Fibroblast of skin of back (primary cell): ENCODE measurements at regions not wholly inside any gene's neighbourhood (a gene's known extent, or its start where the extent isn't known, plus 50 kb on each side); places are given as distances from the start of the nearest gene placed in this dataset.

Experiments
- DNase-seq: peaks from one replicate; pipeline ENCODE4 v3.0.0-alpha.2; 2013

GRCh38 chr13:63607153-63607552, 2191.5 kb upstream of the PCDH20 start:
- no peak for DNase-seq

GRCh38 chr13:63605962-63606361, 2190.3 kb upstream of the PCDH20 start:
- peak; percentile 1 for DNase-seq

GRCh38 chr13:63605403-63605802, 2189.8 kb upstream of the PCDH20 start:
- DNase-seq: no peak

GRCh38 chr13:63595811-63596210, 2180.2 kb upstream of the PCDH20 start:
- DNase-seq: no peak

DNA sequence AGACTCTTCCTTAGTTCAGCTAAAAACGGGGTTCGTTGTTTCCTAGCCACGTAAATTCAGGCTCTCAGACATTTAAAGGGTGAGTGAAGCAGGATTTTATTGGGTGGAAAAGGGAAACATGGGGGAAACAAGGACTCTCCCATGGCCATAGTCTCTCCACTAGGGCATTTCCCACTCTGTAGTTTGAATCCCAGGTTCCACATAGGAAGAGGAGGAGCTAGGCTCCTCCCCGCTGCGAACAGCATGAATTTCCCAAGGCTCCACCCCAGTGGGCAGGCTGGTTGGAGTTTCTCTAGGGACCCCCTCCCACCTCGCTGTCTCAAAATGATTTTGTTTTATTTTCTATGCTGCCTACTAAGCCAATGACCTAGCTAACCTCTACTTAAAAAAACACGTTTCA, 2170.8 kb upstream of the PCDH20 start:
- DNase-seq: no peak

- no peak for DNase-seq
These were observed 2163.1 kb upstream of the PCDH20 start for GRCh38 chr13:63578796-63579195.

- no peak for DNase-seq
These were observed 2151.4 kb upstream of the PCDH20 start for GRCh38 chr13:63567031-63567430.

- peak; percentile 5 for DNase-seq
These were observed 2138.5 kb upstream of the PCDH20 start for GRCh38 chr13:63554157-63554556.

DNA sequence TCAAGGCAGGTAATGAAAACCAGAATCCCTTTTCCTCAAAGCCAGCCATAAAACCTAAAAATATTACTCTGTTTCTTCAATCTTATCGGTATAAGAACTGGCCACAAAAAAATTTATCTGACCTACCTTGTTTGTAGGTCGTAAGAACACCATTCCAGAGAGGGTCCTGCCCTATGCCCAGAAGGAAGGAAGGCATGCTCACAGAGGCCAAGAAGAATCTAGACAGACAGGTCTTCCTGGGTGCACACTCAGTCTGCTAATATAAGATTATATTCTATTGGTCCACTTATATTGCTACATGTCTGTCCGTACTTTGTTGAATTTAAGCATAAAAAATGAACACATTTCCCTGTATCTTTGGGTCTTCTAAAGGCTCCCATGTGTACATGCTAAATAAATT, 2136.1 kb upstream of the PCDH20 start:
- DNase-seq: no peak

- DNase-seq: no peak
These were observed 2130.9 kb upstream of the PCDH20 start for GRCh38 chr13:63546524-63546923.

GRCh38 chr13:63542770-63543169, 2127.1 kb upstream of the PCDH20 start:
- DNase-seq: no peak

- DNase-seq: no peak
These were observed 2125.7 kb upstream of the PCDH20 start for GRCh38 chr13:63541336-63541735.

DNA sequence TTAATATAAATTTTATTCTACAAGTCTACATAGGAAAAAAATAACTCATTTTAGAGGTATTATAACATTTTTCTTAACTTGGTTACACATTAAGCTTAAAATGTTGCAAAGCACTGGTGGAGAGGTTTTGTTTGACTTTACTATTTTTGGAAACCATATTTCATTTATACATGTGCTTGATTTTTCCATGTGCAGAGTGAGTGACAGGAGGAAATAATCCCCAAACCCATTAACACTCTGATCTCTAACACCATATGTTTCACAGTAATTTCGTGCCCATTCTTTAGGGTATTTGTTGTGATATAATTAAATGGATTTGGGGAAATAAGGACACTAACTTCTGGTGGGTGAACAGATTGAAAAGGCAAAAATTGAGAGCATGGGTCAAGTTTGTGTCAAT, 2124.4 kb upstream of the PCDH20 start:
- DNase-seq: no peak

DNA sequence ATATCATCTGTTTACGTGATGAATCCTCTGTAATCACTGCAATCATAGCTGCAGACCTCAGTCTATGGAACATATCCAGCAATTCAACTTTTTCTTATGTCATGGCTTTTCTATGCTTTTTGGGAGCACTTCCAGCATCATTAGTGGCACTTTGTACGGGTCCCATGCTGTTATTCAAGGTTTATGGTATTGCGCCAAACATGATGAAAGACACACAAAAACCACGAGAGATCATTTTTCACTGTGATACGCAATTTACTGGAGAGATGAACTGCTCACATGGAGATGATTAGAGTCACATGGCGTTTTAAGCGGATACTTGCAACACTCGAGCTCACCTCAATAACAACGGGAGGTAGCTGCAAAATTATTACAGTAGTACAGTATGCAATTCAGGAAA, 2101.7 kb upstream of the PCDH20 start:
- peak; percentile 43 for DNase-seq

DNA sequence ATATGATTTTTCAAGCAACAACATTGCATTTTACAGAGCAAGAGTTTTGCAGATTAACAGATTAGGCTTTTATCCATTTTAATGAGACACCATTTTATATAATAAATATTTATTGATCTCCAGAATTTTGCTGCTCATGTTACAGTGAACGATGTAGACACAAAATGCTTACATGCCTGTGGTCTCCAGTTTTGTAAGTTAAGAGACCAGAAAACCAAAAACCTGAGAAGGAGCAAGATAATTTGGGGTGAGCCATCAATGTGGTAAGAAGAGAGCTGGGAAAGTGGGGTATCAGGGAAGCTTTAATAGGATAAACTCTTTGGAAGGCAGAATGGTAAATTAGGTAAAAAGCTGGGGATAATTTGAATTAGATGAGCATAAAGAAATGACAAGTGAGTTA, 2100.5 kb upstream of the PCDH20 start:
- DNase-seq: no peak

- DNase-seq: no peak
These were observed 2099.2 kb upstream of the PCDH20 start for GRCh38 chr13:63514886-63515285.

DNA sequence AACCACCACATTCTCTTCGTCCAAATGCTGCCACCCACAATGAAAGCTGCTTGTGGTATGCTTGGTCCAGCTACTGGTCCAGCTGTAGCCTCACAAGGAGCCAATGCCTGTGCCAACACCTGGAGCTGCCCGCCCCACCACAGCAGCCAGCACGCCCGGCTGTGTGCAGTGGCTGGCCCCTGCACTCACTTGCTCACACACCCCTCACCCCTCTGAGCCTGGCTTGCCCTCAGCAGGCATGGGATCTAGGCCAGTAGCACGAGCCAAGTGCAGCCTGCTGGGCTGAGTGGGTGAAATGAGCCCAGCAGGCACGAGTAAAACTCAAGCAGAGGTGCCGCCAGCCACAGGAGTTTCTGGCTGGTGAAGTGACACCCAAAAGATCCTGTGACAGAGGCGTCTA, 2096.4 kb upstream of the PCDH20 start:
- DNase-seq: no peak

DNA sequence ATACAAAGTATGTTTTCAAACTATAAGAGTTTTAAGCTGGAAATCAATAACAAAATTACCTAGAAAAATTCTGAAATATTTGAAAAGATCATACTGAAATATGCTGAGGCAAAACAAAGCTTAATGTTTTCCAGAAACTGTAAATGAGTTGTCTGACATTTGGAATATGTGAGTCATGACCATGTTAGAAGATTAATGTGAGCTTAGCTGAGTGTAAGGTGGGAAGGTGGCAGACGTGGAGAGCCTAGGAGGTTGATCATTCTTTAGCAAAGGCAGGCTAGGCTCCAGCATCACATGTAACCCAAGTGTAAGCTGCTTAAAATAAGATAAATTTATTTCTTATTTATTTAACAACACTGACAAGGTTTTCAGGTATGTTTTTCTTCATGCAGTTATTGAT, 2086.1 kb upstream of the PCDH20 start:
- peak; percentile 19 for DNase-seq

GRCh38 chr13:63497601-63498000, 2082.0 kb upstream of the PCDH20 start:
- peak; percentile 3 for DNase-seq

DNA sequence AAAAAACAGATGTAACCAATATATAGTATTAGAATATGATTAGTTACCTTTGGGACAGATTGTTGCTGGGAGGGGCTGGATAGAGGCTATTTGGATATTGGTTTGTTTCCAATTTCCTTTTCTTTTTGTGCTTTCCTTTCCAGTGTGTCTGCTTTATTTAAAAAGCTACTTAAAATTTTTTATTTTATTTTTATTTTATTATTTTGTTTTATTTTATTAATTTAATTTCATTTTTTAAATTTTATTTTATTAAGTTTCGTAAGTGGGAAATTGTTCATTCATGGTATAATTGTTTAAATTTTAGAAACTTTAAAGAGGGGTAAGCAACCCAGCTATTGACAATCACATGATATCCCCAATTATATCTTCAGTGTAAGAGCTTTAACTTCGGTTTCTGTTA, 2077.0 kb upstream of the PCDH20 start:
- DNase-seq: no peak

DNA sequence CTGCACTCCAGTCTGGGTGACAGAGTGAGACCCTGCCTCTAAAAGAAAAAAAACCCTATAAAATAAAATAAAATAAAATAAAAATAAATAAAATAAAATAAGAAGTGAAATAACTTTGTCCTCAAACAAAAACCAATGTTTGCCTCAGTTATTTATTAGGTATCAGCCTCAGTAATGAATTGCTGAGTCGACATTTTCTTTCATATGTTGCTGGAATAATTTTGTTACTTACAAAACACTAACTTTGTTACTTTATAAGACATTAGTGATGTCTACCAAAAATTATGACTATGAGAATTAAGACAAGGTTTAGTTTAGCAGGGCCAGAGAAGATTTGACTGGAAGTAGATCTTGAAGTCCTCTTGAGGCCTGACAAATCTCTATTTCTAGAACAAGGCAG, 2074.5 kb upstream of the PCDH20 start:
- DNase-seq: no peak

- DNase-seq: peak; percentile 63
These were observed 2065.7 kb upstream of the PCDH20 start for GRCh38 chr13:63481334-63481733.

GRCh38 chr13:63472711-63473110, 2057.1 kb upstream of the PCDH20 start:
- no peak for DNase-seq

GRCh38 chr13:63463782-63464610, 2048.3 kb upstream of the PCDH20 start:
- no peak for DNase-seq
